ENCODE measurements at regions not wholly inside any gene's neighbourhood (a gene's known extent, or its start where the extent isn't known, plus 50 kb on each side); places are given as distances from the start of the nearest gene placed in this dataset.
A peak's percentile ranks its signal among the peaks of the same experiment; 100 is the strongest.
"Not testable (repeated sequence)": the region's sequence is repeated elsewhere in the genome, so short reads cannot be mapped to it uniquely, and the experiment has no call there.

- not testable (repeated sequence) for H3K4me1 ChIP-seq (ENCODE audit: control insufficient read depth, insufficient read depth, low read length); H3K4me3 ChIP-seq (ENCODE audit: low read length); H3K9ac ChIP-seq (ENCODE audit: low read length); DNase-seq (ENCODE audit: low read depth); H3K9me3 ChIP-seq (ENCODE audit: control insufficient read depth, low read length); H3K27me3 ChIP-seq (replicated peaks; ENCODE audit: control insufficient read depth, insufficient read depth, low read length); H3K36me3 ChIP-seq (ENCODE audit: control insufficient read depth, insufficient read depth, low read length, severe bottlenecking)
Observed at GRCh38 chr3:110440066-110440653, 631.5 kb upstream of the NECTIN3 start.

- Histone ChIP-seq H3K9me3 (ENCODE audit: control insufficient read depth, low read length) (peaks cover 3% of the 10 kb centered on the region), H3K36me3 (ENCODE audit: control insufficient read depth, insufficient read depth, low read length, severe bottlenecking) (no peaks in the 10 kb centered on the region), H3K9ac (ENCODE audit: low read length) (no peak overlapping the region), H3K4me1 (ENCODE audit: control insufficient read depth, insufficient read depth, low read length) (no peaks in the 10 kb centered on the region), H3K4me3 (ENCODE audit: low read length) (no peak overlapping the region), H3K27me3 (replicated peaks; ENCODE audit: control insufficient read depth, insufficient read depth, low read length) (no peaks in the 10 kb centered on the region)
- DNase-seq (ENCODE audit: low read depth): peak; percentile 27
Observed at GRCh38 chr3:110454066-110454465, 617.5 kb upstream of the NECTIN3 start.

GRCh38 chr3:110456001-110456400 is 615.6 kb upstream of the NECTIN3 start:
- Histone ChIP-seq H3K9ac (ENCODE audit: low read length) (no peak overlapping the region), H3K27me3 (replicated peaks; ENCODE audit: control insufficient read depth, insufficient read depth, low read length) (no peaks in the 10 kb centered on the region), H3K9me3 (ENCODE audit: control insufficient read depth, low read length) (peaks cover 3% of the 10 kb centered on the region), H3K4me3 (ENCODE audit: low read length) (no peak overlapping the region), H3K36me3 (ENCODE audit: control insufficient read depth, insufficient read depth, low read length, severe bottlenecking) (no peaks in the 10 kb centered on the region), H3K4me1 (ENCODE audit: control insufficient read depth, insufficient read depth, low read length) (no peaks in the 10 kb centered on the region)
- no peak for DNase-seq (ENCODE audit: low read depth)

- H3K4me3 ChIP-seq (ENCODE audit: low read length): no peak overlapping the region
- DNase-seq (ENCODE audit: low read depth): no peak
- H3K9ac ChIP-seq (ENCODE audit: low read length): no peak overlapping the region
- no peaks in the 10 kb centered on the region for H3K27me3 ChIP-seq (replicated peaks; ENCODE audit: control insufficient read depth, insufficient read depth, low read length)
- H3K36me3 ChIP-seq (ENCODE audit: control insufficient read depth, insufficient read depth, low read length, severe bottlenecking): no peaks in the 10 kb centered on the region
- peaks cover 3% of the 10 kb centered on the region for H3K9me3 ChIP-seq (ENCODE audit: control insufficient read depth, low read length)
- H3K4me1 ChIP-seq (ENCODE audit: control insufficient read depth, insufficient read depth, low read length): no peaks in the 10 kb centered on the region
Observed at GRCh38 chr3:110456438-110457138, 615.0 kb upstream of the NECTIN3 start.

- Histone ChIP-seq H3K36me3 (ENCODE audit: control insufficient read depth, insufficient read depth, low read length, severe bottlenecking) (no peaks in the 10 kb centered on the region), H3K27me3 (replicated peaks; ENCODE audit: control insufficient read depth, insufficient read depth, low read length) (no peaks in the 10 kb centered on the region), H3K4me1 (ENCODE audit: control insufficient read depth, insufficient read depth, low read length) (no peaks in the 10 kb centered on the region), H3K9me3 (ENCODE audit: control insufficient read depth, low read length) (peaks cover 3% of the 10 kb centered on the region), H3K9ac (ENCODE audit: low read length) (no peak overlapping the region), H3K4me3 (ENCODE audit: low read length) (no peak overlapping the region)
- DNase-seq (ENCODE audit: low read depth): no peak
Observed at GRCh38 chr3:110457508-110457907, 614.1 kb upstream of the NECTIN3 start.

- peak; percentile 34 for DNase-seq (ENCODE audit: low read depth)
- peaks cover 3% of the 10 kb centered on the region for H3K9me3 ChIP-seq (ENCODE audit: control insufficient read depth, low read length)
- no peaks in the 10 kb centered on the region for H3K4me1 ChIP-seq (ENCODE audit: control insufficient read depth, insufficient read depth, low read length)
Observed at GRCh38 chr3:110459021-110459420, 612.6 kb upstream of the NECTIN3 start.

GRCh38 chr3:110470310-110470709 is 601.3 kb upstream of the NECTIN3 start:
- H3K4me3 ChIP-seq (ENCODE audit: low read length): no peak overlapping the region
- H3K9ac ChIP-seq (ENCODE audit: low read length): no peak overlapping the region
- H3K9me3 ChIP-seq (ENCODE audit: control insufficient read depth, low read length): no peaks in the 10 kb centered on the region
- no peaks in the 10 kb centered on the region for H3K27me3 ChIP-seq (replicated peaks; ENCODE audit: control insufficient read depth, insufficient read depth, low read length)
- H3K4me1 ChIP-seq (ENCODE audit: control insufficient read depth, insufficient read depth, low read length): no peaks in the 10 kb centered on the region
- DNase-seq (ENCODE audit: low read depth): no peak
- no peaks in the 10 kb centered on the region for H3K36me3 ChIP-seq (ENCODE audit: control insufficient read depth, insufficient read depth, low read length, severe bottlenecking)

More at GRCh38 chr3:110459021-110459420, 612.6 kb upstream of the NECTIN3 start:
- no peaks in the 10 kb centered on the region for H3K27me3 ChIP-seq (replicated peaks; ENCODE audit: control insufficient read depth, insufficient read depth, low read length)
- no peaks in the 10 kb centered on the region for H3K36me3 ChIP-seq (ENCODE audit: control insufficient read depth, insufficient read depth, low read length, severe bottlenecking)
- no peak overlapping the region for H3K9ac ChIP-seq (ENCODE audit: low read length)
- no peak overlapping the region for H3K4me3 ChIP-seq (ENCODE audit: low read length)

- no peaks in the 10 kb centered on the region for H3K4me1 ChIP-seq (ENCODE audit: control insufficient read depth, insufficient read depth, low read length)
- no peaks in the 10 kb centered on the region for H3K36me3 ChIP-seq (ENCODE audit: control insufficient read depth, insufficient read depth, low read length, severe bottlenecking)
- no peak overlapping the region for H3K4me3 ChIP-seq (ENCODE audit: low read length)
- H3K27me3 ChIP-seq (replicated peaks; ENCODE audit: control insufficient read depth, insufficient read depth, low read length): no peaks in the 10 kb centered on the region
- H3K9me3 ChIP-seq (ENCODE audit: control insufficient read depth, low read length): no peaks in the 10 kb centered on the region
- DNase-seq (ENCODE audit: low read depth): no peak
- no peak overlapping the region for H3K9ac ChIP-seq (ENCODE audit: low read length)
Observed at GRCh38 chr3:110473405-110473804, 598.2 kb upstream of the NECTIN3 start.

- Histone ChIP-seq H3K9ac (ENCODE audit: low read length) (no peak overlapping the region), H3K4me1 (ENCODE audit: control insufficient read depth, insufficient read depth, low read length) (no peaks in the 10 kb centered on the region), H3K36me3 (ENCODE audit: control insufficient read depth, insufficient read depth, low read length, severe bottlenecking) (no peaks in the 10 kb centered on the region), H3K9me3 (ENCODE audit: control insufficient read depth, low read length) (no peaks in the 10 kb centered on the region), H3K4me3 (ENCODE audit: low read length) (no peak overlapping the region), H3K27me3 (replicated peaks; ENCODE audit: control insufficient read depth, insufficient read depth, low read length) (no peaks in the 10 kb centered on the region)
- DNase-seq (ENCODE audit: low read depth): no peak
Observed at GRCh38 chr3:110474397-110474796, 597.2 kb upstream of the NECTIN3 start.

GRCh38 chr3:110478377-110479054 is 593.1 kb upstream of the NECTIN3 start:
- Histone ChIP-seq H3K36me3 (ENCODE audit: control insufficient read depth, insufficient read depth, low read length, severe bottlenecking) (no peaks in the 10 kb centered on the region), H3K4me3 (ENCODE audit: low read length) (no peak overlapping the region), H3K4me1 (ENCODE audit: control insufficient read depth, insufficient read depth, low read length) (no peaks in the 10 kb centered on the region), H3K9ac (ENCODE audit: low read length) (no peak overlapping the region), H3K27me3 (replicated peaks; ENCODE audit: control insufficient read depth, insufficient read depth, low read length) (no peaks in the 10 kb centered on the region), H3K9me3 (ENCODE audit: control insufficient read depth, low read length) (no peaks in the 10 kb centered on the region)
- DNase-seq (ENCODE audit: low read depth): no peak

- Histone ChIP-seq H3K9me3 (ENCODE audit: control insufficient read depth, low read length) (peaks cover 7% of the 10 kb centered on the region), H3K4me3 (ENCODE audit: low read length) (no peak overlapping the region), H3K27me3 (replicated peaks; ENCODE audit: control insufficient read depth, insufficient read depth, low read length) (no peaks in the 10 kb centered on the region), H3K36me3 (ENCODE audit: control insufficient read depth, insufficient read depth, low read length, severe bottlenecking) (no peaks in the 10 kb centered on the region), H3K4me1 (ENCODE audit: control insufficient read depth, insufficient read depth, low read length) (no peaks in the 10 kb centered on the region), H3K9ac (ENCODE audit: low read length) (no peak overlapping the region)
- no peak for DNase-seq (ENCODE audit: low read depth)
Observed at GRCh38 chr3:110479731-110480130, 591.9 kb upstream of the NECTIN3 start.
